NCI-H1694 treated with DMSO at 0.1 percent for 48 hours (cell line): ENCODE measurements at regions not wholly inside any gene's neighbourhood (a gene's known extent, or its start where the extent isn't known, plus 50 kb on each side); places are given as distances from the start of the nearest gene placed in this dataset.

ENCODE experiments used
- DNase-seq: peaks from one replicate; lab custom pipeline; 2025; lab: John Stamatoyannopoulos, UW

GRCh38 chr5:135248801-135249231 is 150.2 kb downstream of the MACROH2A1 start:
- DNase-seq, result no peak

- no peak for DNase-seq
These were observed 151.9 kb downstream of the MACROH2A1 start for GRCh38 chr5:135246923-135247795.

GRCh38 chr5:135246605-135246922 is 152.5 kb downstream of the MACROH2A1 start:
- DNase-seq, result no peak

- no peak for DNase-seq
These were observed 153.2 kb downstream of the MACROH2A1 start for GRCh38 chr5:135245521-135246499.

GRCh38 chr5:135244620-135245021 is 154.4 kb downstream of the MACROH2A1 start:
- DNase-seq, result no peak

GRCh38 chr5:135243556-135244285 is 155.3 kb downstream of the MACROH2A1 start:
- DNase-seq, result no peak

- no peak for DNase-seq
These were observed 156.0 kb downstream of the MACROH2A1 start for GRCh38 chr5:135242866-135243555.

GRCh38 chr5:135242021-135242865 is 156.8 kb downstream of the MACROH2A1 start:
- DNase-seq, result no peak

GRCh38 chr5:135241536-135241935 is 157.5 kb downstream of the MACROH2A1 start:
- no peak for DNase-seq

GRCh38 chr5:135240781-135241360 is 158.2 kb downstream of the MACROH2A1 start:
- no peak for DNase-seq

GRCh38 chr5:135240283-135240633 is 158.8 kb downstream of the MACROH2A1 start:
- no peak for DNase-seq

GRCh38 chr5:135239453-135240282 is 159.4 kb downstream of the MACROH2A1 start:
- no peak for DNase-seq

GRCh38 chr5:135238622-135239452 is 160.2 kb downstream of the MACROH2A1 start:
- no peak for DNase-seq

GRCh38 chr5:135237748-135238103 is 161.3 kb downstream of the MACROH2A1 start:
- DNase-seq, result no peak

GRCh38 chr5:135236908-135237747 is 161.9 kb downstream of the MACROH2A1 start:
- no peak for DNase-seq

- DNase-seq, result no peak
These were observed 162.7 kb downstream of the MACROH2A1 start for GRCh38 chr5:135236228-135236907.
